MM.1S (cell line): ENCODE measurements at regions not wholly inside any gene's neighbourhood (a gene's known extent, or its start where the extent isn't known, plus 50 kb on each side); places are given as distances from the start of the nearest gene placed in this dataset.

ENCODE experiments used
- EZH2 ChIP-seq: fragments of 300-600 bp; sonication (generic); optimal IDR thresholded peaks from 2 replicates; pipeline ENCODE3; 2017; ENCODE audit warnings: low read depth, mild to moderate bottlenecking, antibody characterized with exemption, low read length, mixed read lengths
- TF ChIP-seq, protein P1 (sequence below): fragments of 300-600 bp; sonication (generic); IDR thresholded peaks from 2 replicates; pipeline ENCODE4 v1.5.1; 2016; ENCODE audit warnings: antibody characterized with exemption, low read length, mixed read lengths

DNA sequence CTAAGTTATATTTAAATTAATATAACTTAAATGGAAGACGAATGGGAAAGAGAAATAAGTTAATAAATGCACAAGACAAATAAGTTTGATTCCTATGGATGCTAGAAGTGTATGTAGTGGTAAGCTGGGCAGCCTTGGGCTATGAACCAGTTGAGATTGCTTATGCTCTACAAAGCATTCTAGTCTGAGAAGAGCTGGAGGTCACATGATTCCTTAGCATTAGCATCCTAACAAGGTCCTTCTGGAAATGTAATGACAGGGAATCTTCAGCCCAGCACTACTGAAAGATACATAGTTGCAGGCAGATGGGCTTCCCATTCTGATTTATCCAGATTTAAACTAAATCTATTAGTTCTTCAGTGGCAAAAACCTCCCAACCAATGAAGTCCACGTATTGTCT is 102.3 kb upstream of the ESRRG start:
- no peak for TF ChIP-seq EZH2
- TF ChIP-seq, protein P1, sequence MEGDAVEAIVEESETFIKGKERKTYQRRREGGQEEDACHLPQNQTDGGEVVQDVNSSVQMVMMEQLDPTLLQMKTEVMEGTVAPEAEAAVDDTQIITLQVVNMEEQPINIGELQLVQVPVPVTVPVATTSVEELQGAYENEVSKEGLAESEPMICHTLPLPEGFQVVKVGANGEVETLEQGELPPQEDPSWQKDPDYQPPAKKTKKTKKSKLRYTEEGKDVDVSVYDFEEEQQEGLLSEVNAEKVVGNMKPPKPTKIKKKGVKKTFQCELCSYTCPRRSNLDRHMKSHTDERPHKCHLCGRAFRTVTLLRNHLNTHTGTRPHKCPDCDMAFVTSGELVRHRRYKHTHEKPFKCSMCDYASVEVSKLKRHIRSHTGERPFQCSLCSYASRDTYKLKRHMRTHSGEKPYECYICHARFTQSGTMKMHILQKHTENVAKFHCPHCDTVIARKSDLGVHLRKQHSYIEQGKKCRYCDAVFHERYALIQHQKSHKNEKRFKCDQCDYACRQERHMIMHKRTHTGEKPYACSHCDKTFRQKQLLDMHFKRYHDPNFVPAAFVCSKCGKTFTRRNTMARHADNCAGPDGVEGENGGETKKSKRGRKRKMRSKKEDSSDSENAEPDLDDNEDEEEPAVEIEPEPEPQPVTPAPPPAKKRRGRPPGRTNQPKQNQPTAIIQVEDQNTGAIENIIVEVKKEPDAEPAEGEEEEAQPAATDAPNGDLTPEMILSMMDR, result no peak
